ENCODE measurements at regions not wholly inside any gene's neighbourhood (a gene's known extent, or its start where the extent isn't known, plus 50 kb on each side); places are given as distances from the start of the nearest gene placed in this dataset.
"Not testable (repeated sequence)": the region's sequence is repeated elsewhere in the genome, so short reads cannot be mapped to it uniquely, and the experiment has no call there.

DNA sequence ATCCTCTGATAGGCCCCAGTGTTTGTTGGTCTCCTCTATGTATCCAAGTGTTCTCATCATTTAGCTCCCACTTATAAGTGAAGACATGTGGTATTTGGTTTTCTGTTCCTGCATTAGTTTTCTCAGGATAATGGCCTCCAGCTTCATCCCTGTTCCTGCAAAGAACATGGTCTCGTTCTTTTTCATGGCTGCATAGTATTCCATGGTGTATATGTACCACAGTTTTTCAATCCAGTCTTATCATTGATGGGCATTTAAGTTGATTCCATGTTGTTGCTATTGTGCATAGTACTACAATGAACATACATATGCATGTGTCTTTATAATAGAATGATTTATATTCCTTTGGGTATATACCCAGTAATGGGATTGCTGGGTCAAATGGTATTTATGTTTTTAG lies 406.9 kb downstream of the UTRN start:
- ATAC-seq; H3K9me3 Mint-ChIP-seq; H3K4me3 Mint-ChIP-seq; H3K27me3 Mint-ChIP-seq; DNase-seq (ENCODE audit: low spot score): not testable (repeated sequence)
- Mint-ChIP-seq H3K36me3 (peaks cover 32% of the 10 kb centered on the region), H3K4me1 (ENCODE audit: low read depth in 2 of 2) (peaks cover 59% of the 10 kb centered on the region in 2 donors), H3K27ac (peak overlapping the region; percentile 27 to 61)

DNA sequence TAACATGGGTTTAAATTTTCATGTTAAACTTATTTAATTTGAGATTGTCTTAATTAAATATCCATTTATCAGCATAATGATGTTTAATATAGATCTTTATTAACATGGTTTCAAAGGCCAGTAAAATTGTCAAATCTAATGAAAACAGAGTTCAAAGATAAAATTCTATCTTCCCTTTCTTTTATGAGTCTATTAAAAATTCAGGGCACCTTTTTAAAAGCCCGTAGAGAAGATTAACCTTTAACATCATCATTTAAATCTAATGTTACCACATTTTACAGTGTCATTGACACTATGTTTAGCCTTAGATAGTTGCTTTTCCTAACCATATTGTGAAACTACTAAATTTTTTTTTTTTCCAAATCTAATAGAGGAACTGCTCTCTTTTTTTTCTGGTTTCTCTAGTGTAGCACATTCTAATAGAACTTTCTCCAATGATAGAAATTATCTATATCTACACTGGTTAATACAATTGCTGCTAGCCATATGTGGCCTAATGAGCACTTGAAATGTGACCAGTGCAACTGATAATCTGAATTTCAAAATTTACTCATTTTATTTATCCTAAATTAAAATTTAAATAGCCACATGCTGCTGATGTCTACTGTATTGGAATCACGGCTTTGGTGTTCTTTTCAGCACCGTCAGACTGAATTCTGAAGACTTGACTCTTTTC lies 410.9 kb downstream of the UTRN start:
- Mint-ChIP-seq H3K4me1 (ENCODE audit: low read depth in 2 of 2) (peaks cover 35 to 48% of the 10 kb centered on the region in 2 donors), H3K36me3 (peaks cover 16% of the 10 kb centered on the region), H3K27me3 (no peaks in the 10 kb centered on the region), H3K9me3 (no peaks in the 10 kb centered on the region), H3K4me3 (no peak overlapping the region), H3K27ac (peak overlapping the region in 1 of 2 donors; percentile 75)
- no peak for DNase-seq (ENCODE audit: low spot score)
- ATAC-seq, result no peak

DNA sequence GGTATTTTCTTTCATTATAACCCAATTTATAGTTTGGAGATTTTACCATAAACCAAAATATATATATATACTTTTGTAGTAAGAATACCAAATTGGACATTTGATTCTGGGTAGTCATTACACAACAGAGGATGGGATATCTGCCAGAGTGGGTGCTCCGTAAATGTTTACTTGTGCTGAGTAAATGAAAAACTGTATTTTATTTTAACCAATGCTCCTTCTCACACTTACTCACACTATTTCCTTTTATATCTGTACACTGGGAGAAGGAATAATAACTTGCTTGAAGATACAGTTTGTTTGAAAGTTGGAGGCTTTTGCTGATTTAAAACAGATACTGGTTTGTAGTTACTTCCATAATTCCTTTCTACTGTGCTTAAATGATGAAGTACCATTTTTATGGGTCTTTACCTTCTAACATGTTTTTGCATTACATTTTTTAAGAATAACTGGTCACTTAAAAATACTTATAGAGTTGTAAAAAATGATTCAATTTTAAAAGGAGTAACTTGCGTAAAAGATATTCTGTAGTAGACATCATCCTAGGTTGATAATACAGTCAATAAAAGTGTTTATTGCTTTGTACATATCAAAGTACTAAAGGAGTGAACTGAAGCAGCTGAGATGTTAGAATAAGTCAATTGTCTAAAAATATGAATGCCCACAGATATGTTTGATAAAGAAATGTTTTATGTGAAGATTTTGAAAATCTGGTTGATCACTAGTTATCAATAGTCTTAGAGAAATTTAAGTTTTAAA lies 411.7 kb downstream of the UTRN start:
- H3K4me3 Mint-ChIP-seq, result no peak overlapping the region

DNA sequence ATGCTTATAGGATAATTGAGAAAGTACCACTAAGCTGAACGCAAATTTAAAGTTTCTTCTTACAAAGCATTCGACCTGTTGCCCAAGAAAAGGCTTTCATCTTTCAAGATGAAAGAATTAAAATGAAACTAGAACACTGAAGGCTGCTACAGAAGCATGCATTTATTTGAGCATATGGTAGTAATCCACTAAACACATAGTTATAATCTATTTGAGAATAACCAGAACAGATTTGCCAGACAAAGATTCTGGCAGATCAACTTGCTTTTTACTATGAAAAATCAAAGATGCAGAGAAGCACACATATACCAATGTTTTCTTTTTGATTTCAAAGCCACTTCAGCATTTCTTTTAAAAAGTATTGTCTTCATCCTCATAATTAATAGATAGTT lies 412.2 kb downstream of the UTRN start:
- no peak for DNase-seq (ENCODE audit: low spot score)
- Mint-ChIP-seq H3K36me3 (peaks cover 3% of the 10 kb centered on the region), H3K27me3 (no peaks in the 10 kb centered on the region), H3K4me1 (ENCODE audit: low read depth in 2 of 2) (peaks cover 27 to 37% of the 10 kb centered on the region in 2 donors), H3K9me3 (no peaks in the 10 kb centered on the region), H3K4me3 (no peak overlapping the region), H3K27ac (peak overlapping the region; percentile 41 to 75)
- no peak for ATAC-seq

More for the DNA sequence above, 411.7 kb downstream of the UTRN start:
- H3K9me3 Mint-ChIP-seq, result no peaks in the 10 kb centered on the region
- H3K4me1 Mint-ChIP-seq (ENCODE audit: low read depth in 2 of 2), result peaks cover 32 to 41% of the 10 kb centered on the region in 2 donors
- ATAC-seq, result no peak
- DNase-seq (ENCODE audit: low spot score), result no peak
- peaks cover 9% of the 10 kb centered on the region for H3K36me3 Mint-ChIP-seq
- peak overlapping the region; percentile 41 to 75 for H3K27ac Mint-ChIP-seq
- H3K27me3 Mint-ChIP-seq, result no peaks in the 10 kb centered on the region

DNA sequence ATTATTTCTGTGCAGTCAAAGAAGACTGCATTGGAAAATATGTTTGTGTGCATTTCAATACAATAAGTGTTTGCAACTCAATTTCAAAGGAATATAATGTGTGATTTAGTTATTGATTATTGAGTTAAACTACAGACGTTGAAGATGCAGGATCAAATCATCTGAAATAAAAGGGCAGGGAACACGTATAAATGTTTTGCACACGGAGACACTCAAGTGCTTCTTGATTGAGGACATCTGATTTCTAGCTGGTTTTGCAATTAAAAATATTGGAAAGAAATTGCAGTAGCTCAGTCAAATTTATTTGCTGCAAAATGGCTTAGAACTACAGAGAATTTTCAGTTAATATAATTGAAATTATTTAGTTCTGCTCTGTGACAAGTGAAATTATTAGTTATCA lies 412.7 kb downstream of the UTRN start:
- DNase-seq (ENCODE audit: low spot score), result no peak
- H3K27ac Mint-ChIP-seq, result peak overlapping the region; percentile 41 to 75
- H3K4me1 Mint-ChIP-seq (ENCODE audit: low read depth in 2 of 2), result peaks cover 23 to 34% of the 10 kb centered on the region in 2 donors
- H3K27me3 Mint-ChIP-seq, result no peaks in the 10 kb centered on the region
- H3K9me3 Mint-ChIP-seq, result no peaks in the 10 kb centered on the region
- ATAC-seq, result no peak
- no peak overlapping the region for H3K4me3 Mint-ChIP-seq
- no peaks in the 10 kb centered on the region for H3K36me3 Mint-ChIP-seq

DNA sequence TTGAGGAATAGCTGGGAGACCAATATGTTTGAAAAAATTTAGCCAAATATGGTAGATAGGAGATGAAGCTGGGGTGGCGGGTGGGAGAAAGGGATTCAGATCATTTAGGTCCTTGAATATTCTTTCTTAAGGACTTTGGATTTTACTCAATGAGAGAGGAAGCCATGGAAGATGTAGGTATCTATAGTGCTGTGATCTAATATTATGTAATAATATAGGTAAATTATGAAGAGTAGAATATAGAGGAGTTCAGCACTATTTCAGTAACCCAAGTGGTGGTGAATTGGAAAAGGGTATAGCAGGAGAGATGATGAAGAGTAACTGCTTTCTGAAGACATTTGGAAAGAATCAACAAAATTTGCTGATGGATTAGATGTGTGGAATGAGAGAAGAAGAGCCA lies 417.6 kb downstream of the UTRN start:
- H3K27me3 Mint-ChIP-seq, result no peaks in the 10 kb centered on the region
- DNase-seq (ENCODE audit: low spot score) (no peak), ATAC-seq (no peak)
- no peak overlapping the region for H3K4me3 Mint-ChIP-seq
- peaks cover 0 to 7% of the 10 kb centered on the region in 2 donors for H3K4me1 Mint-ChIP-seq (ENCODE audit: low read depth in 2 of 2)
- no peaks in the 10 kb centered on the region for H3K9me3 Mint-ChIP-seq
- H3K36me3 Mint-ChIP-seq, result no peaks in the 10 kb centered on the region
- no peak overlapping the region for H3K27ac Mint-ChIP-seq

DNA sequence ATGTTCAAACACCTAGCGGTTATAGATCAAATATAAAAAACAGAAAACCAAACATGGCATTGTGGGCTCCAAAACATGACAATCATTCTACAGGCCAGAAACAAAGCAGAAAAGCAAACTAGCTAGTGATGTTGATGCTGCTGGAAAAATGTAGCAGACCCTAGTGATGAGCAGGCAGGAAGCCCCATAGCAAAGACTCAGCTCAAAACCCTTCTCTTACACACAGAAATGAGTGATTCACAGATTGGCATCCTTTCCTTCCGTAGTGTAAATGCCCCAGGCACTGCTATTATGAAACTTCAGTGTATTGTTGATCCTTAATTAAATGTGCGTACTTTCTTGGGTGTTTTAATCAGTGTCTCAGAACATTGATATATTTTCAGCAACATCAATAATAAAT lies 425.1 kb downstream of the UTRN start:
- Mint-ChIP-seq H3K27me3 (no peaks in the 10 kb centered on the region), H3K4me1 (ENCODE audit: low read depth in 2 of 2) (peaks cover 23 to 28% of the 10 kb centered on the region in 2 donors), H3K27ac (peak overlapping the region; percentile 41 to 54), H3K36me3 (no peaks in the 10 kb centered on the region), H3K9me3 (no peaks in the 10 kb centered on the region), H3K4me3 (no peak overlapping the region)
- DNase-seq (ENCODE audit: low spot score), result no peak
- ATAC-seq, result peak in 1 of 2 donors; percentile 59

DNA sequence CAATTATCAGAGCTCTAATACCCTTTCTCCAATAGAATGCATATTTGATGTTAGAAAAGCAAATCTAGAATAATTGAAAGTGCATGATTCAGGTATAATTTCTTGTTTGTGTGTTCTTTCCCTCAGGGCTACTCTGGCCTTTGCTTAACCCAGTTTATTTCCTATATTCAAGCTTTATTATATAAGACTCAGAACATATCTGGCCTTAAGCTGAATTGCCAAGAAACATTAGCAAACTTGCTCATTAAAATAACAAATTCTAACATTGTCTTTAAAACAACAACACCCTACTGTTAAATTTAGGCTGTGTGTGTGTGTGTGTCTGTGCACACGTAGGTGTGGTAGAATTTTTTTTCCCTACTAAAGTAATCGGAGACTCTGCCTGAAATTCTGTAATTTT lies 426.5 kb downstream of the UTRN start:
- DNase-seq (ENCODE audit: low spot score), result no peak
- Mint-ChIP-seq H3K4me1 (ENCODE audit: low read depth in 2 of 2) (peaks cover 30 to 37% of the 10 kb centered on the region in 2 donors), H3K9me3 (no peaks in the 10 kb centered on the region), H3K27me3 (no peaks in the 10 kb centered on the region), H3K36me3 (no peaks in the 10 kb centered on the region), H3K4me3 (no peak overlapping the region), H3K27ac (peak overlapping the region in 1 of 2 donors; percentile 50)
- ATAC-seq, result no peak

DNA sequence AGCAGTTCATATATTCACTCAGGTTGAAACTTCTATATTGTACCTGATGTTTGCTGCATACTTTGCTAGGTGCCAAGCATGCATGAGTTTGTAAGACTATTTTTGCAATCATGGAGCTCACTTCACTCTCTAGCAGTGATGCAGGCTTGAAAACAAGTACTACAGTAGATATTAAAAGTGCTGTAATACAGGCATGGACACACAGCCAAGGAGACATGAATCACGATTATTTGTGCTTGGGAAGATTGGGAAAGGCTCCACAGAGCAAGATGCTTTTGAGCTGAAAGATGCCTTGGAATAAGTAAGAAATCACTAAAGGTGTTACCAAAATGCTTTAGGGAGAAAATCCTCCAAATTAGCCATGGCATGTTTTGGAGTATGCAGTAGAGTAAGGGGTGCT lies 427.4 kb downstream of the UTRN start:
- Mint-ChIP-seq H3K4me1 (ENCODE audit: low read depth in 2 of 2) (peaks cover 30 to 37% of the 10 kb centered on the region in 2 donors), H3K9me3 (no peaks in the 10 kb centered on the region), H3K27me3 (no peaks in the 10 kb centered on the region), H3K4me3 (no peak overlapping the region), H3K36me3 (no peaks in the 10 kb centered on the region), H3K27ac (peak overlapping the region in 1 of 2 donors; percentile 50)
- ATAC-seq (no peak), DNase-seq (ENCODE audit: low spot score) (no peak)

DNA sequence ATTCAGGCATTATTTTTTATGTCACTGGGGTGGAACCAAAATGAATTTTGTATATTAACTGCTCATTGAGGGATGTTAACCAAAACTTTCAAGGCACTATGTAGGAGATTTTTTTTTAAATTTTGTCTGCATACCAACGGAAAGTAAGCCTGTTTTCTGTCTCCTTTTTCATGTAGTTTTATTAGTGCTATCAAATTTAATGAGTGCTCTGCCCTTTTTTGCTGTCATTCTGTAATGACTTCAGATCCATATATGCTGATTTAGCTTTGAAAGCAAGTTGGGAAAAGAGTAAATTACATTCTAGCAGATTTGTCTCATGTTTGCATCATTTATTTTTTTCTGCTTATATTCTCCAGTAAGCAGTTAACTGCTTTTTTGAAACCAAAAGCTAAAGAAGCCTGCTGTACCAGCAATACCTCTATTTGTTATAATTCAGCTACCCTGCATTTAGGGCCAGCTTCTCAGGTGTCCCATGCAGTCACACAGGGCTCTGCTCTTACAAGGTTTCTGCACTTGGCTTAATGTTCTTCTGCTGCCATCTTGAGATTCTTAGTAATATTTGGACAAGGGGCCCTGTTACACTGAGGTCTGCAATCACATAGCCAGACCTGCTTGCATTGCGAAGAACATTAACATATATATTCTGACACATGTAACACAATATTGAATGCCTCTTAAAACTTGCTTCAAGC lies 429.0 kb downstream of the UTRN start:
- Mint-ChIP-seq H3K27me3 (no peaks in the 10 kb centered on the region), H3K4me3 (no peak overlapping the region), H3K27ac (peak overlapping the region; percentile 35 to 70), H3K4me1 (ENCODE audit: low read depth in 2 of 2) (peaks cover 33 to 44% of the 10 kb centered on the region in 2 donors), H3K9me3 (no peaks in the 10 kb centered on the region), H3K36me3 (no peaks in the 10 kb centered on the region)
- ATAC-seq, result no peak
- no peak for DNase-seq (ENCODE audit: low spot score)

DNA sequence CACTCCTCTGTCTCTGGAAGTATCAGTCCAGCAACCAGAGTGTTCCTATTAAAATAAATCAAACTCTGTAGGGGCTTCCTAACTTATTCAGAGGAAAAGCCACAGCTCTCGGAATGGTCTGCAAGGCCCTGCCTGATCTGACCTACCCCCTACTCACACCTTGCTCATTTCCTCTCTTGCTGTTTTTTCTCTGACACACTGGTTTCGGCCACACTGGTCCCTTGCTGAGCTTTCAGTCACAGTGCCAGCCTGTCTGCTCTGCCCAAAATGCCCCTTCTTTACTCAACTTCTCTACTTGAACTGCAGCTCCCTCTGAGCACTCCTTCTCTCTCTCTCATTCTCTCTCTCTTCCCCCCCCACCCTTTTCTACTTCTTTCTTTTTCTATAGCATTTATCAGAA lies 430.2 kb downstream of the UTRN start:
- Mint-ChIP-seq H3K4me1 (ENCODE audit: low read depth in 2 of 2) (peaks cover 36 to 46% of the 10 kb centered on the region in 2 donors), H3K4me3 (peak overlapping the region; percentile 64), H3K27me3 (no peaks in the 10 kb centered on the region), H3K9me3 (no peaks in the 10 kb centered on the region), H3K36me3 (peaks cover 4% of the 10 kb centered on the region), H3K27ac (peak overlapping the region; percentile 35 to 70)
- ATAC-seq, result peak; percentile 72 to 90
- no peak for DNase-seq (ENCODE audit: low spot score)

DNA sequence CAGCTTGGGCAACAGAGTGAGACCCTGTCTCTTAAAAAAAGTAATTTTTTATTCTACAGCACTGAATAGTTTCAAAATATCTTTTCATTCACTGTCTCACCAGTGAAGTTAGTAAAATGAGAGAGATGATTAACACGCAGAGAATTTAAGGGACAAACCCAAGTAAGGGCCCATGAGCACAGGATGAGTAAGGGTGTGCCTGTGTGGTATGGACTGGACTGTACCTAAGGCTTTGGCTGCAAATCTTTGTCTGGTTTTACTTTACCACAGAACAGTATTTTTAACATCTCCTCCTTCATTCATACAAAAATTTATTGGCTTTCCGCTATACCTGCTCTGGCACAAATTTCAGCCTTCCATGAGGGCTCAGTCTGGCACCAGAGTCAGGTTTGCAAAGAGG lies 433.3 kb downstream of the UTRN start:
- Mint-ChIP-seq H3K27ac (peak overlapping the region; percentile 42 to 79), H3K36me3 (peaks cover 15% of the 10 kb centered on the region), H3K27me3 (no peaks in the 10 kb centered on the region), H3K4me1 (ENCODE audit: low read depth in 2 of 2) (peaks cover 47 to 66% of the 10 kb centered on the region in 2 donors), H3K9me3 (peaks cover 1% of the 10 kb centered on the region), H3K4me3 (no peak overlapping the region)
- DNase-seq (ENCODE audit: low spot score) (no peak), ATAC-seq (peak; percentile 64 to 67)

DNA sequence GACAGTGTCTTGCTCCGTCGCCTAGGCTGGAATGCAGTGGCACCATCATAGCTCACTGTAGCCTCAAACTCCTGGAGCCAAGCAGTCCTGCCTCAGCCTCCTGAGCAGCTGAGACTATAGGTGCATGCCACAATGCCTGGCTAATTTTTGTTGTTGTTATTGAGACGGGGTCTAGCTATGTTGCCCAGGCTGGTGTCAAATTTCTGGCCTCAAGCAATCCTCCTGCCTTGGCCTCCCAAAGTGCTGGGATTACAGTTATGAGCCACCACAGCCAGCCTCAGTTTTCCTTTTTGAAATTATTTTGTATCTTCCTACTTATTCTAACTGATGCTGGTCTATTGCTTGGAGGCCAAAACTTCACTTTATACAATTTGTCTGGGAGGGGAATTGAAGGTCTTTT lies 436.1 kb downstream of the UTRN start:
- Mint-ChIP-seq H3K36me3 (peaks cover 25% of the 10 kb centered on the region), H3K9me3 (peaks cover 3% of the 10 kb centered on the region), H3K27ac (peak overlapping the region; percentile 12 to 79), H3K4me3 (no peak overlapping the region), H3K27me3 (no peaks in the 10 kb centered on the region), H3K4me1 (ENCODE audit: low read depth in 2 of 2) (peaks cover 47 to 58% of the 10 kb centered on the region in 2 donors)
- DNase-seq (ENCODE audit: low spot score) (no peak), ATAC-seq (no peak)

Measured in natural killer cell treated with Interleukin-12 subunit alpha and Interleukin-12 subunit beta and Interleukin-15 and Interleukin-18, amount 100 ng/mL, for 72 hours (primary cell).